IMR-90 (cell line): ENCODE measurements at regions not wholly inside any gene's neighbourhood (a gene's known extent, or its start where the extent isn't known, plus 50 kb on each side); places are given as distances from the start of the nearest gene placed in this dataset.

Experiments used
- BHLHE40 ChIP-seq: fragments of 150-350 bp; IDR thresholded peaks from 2 replicates; pipeline ENCODE4 v1.6.1; 2016; ENCODE audit warnings: mild to moderate bottlenecking, low read depth, low read length
- CEBPB ChIP-seq: IDR thresholded peaks from 2 replicates; pipeline ENCODE4 v1.6.1; 2012; ENCODE audit warnings: low read depth, low read length, improper control_type of control experiment
- CTCF ChIP-seq: conservative IDR thresholded peaks from 2 replicates; pipeline ENCODE4 v1.5.1; 2012; ENCODE audit warnings: mild to moderate bottlenecking, low read depth, low read length, improper control_type of control experiment
- ELK1 ChIP-seq: fragments of 150-350 bp; IDR thresholded peaks from 2 replicates; pipeline ENCODE4 v1.6.1; 2016; ENCODE audit warnings: low read depth, mild to moderate bottlenecking, low read length, moderate library complexity, borderline replicate concordance
- FOS ChIP-seq: fragments of 150-350 bp; IDR thresholded peaks from 2 replicates; pipeline ENCODE4 v1.6.1; 2016; ENCODE audit warnings: low read depth, low read length
- MAFK ChIP-seq: IDR thresholded peaks from 2 replicates; pipeline ENCODE4 v1.6.1; 2012; ENCODE audit warnings: low read depth, low read length, improper control_type of control experiment
- MAZ ChIP-seq: IDR thresholded peaks from 2 replicates; pipeline ENCODE4 v1.6.1; 2012; ENCODE audit warnings: low read depth, mild to moderate bottlenecking, low read length, improper control_type of control experiment, moderate library complexity, borderline replicate concordance
- MXI1 ChIP-seq: IDR thresholded peaks from 2 replicates; pipeline ENCODE4 v1.6.1; 2012; ENCODE audit warnings: low read depth, mild to moderate bottlenecking, low read length, moderate library complexity, borderline replicate concordance
- POLR2A ChIP-seq: IDR thresholded peaks from 2 replicates; pipeline ENCODE4 v1.6.1; 2012; ENCODE audit warnings: mild to moderate bottlenecking, low read depth, low read length
- RAD21 ChIP-seq: IDR thresholded peaks from 2 replicates; pipeline ENCODE4 v1.6.1; 2012; ENCODE audit warnings: low read length, improper control_type of control experiment
- RCOR1 ChIP-seq: IDR thresholded peaks from 2 replicates; pipeline ENCODE4 v1.6.1; 2012; ENCODE audit warnings: mild to moderate bottlenecking, low read length, improper control_type of control experiment; ENCODE audit not compliant: insufficient replicate concordance
- RFX5 ChIP-seq: IDR thresholded peaks from 2 replicates; pipeline ENCODE4 v1.8.0; 2012; ENCODE audit warnings: low read depth, mild to moderate bottlenecking, low read length, moderate library complexity
- SMC3 ChIP-seq: fragments of 150-350 bp; IDR thresholded peaks from 2 replicates; pipeline ENCODE4 v1.6.1; 2016; ENCODE audit warnings: low read depth, mild to moderate bottlenecking, antibody characterized with exemption, low read length, moderate library complexity
- USF2 ChIP-seq: fragments of 150-350 bp; IDR thresholded peaks from 2 replicates; pipeline ENCODE4 v1.6.1; 2017; ENCODE audit warnings: mild to moderate bottlenecking, antibody characterized with exemption, low read length, low read depth

- no peak for TF ChIP-seq CTCF
- TF ChIP-seq RAD21 = no peak
- TF ChIP-seq POLR2A = no peak
- TF ChIP-seq RFX5 = no peak
- no peak for TF ChIP-seq FOS
- no peak for TF ChIP-seq MAZ
- no peak for TF ChIP-seq MAFK
- no peak for TF ChIP-seq SMC3
- no peak for TF ChIP-seq USF2
- no peak for TF ChIP-seq RCOR1
- TF ChIP-seq BHLHE40 = no peak
- TF ChIP-seq ELK1 = no peak
- no peak for TF ChIP-seq CEBPB
- no peak for TF ChIP-seq MXI1
Measured at GRCh38 chr13:68440874-68441273, 1210.7 kb upstream of the PCDH9 start.
